LoVo (cell line): ENCODE measurements at regions not wholly inside any gene's neighbourhood (a gene's known extent, or its start where the extent isn't known, plus 50 kb on each side); places are given as distances from the start of the nearest gene placed in this dataset.

Experiments
- DNase-seq: peaks from one replicate; pipeline ENCODE4 v3.0.0-alpha.2; 2016; ENCODE audit warnings: low spot score

GRCh38 chr2:15701341-15701907, 109.8 kb downstream of the DDX1 start:
- DNase-seq: peak; percentile 16

GRCh38 chr2:15701991-15702390, 110.3 kb downstream of the DDX1 start:
- no peak for DNase-seq

GRCh38 chr2:15702452-15702851, 110.8 kb downstream of the DDX1 start:
- no peak for DNase-seq

- DNase-seq: no peak
These were observed 111.7 kb downstream of the DDX1 start for GRCh38 chr2:15703365-15703869.

GRCh38 chr2:15704086-15704787, 112.6 kb downstream of the DDX1 start:
- DNase-seq: no peak

GRCh38 chr2:15704788-15705115, 113.1 kb downstream of the DDX1 start:
- DNase-seq: no peak

- DNase-seq: no peak
These were observed 113.6 kb downstream of the DDX1 start for GRCh38 chr2:15705310-15705709.

- DNase-seq: no peak
These were observed 114.2 kb downstream of the DDX1 start for GRCh38 chr2:15705839-15706386.

GRCh38 chr2:15706424-15706823, 114.8 kb downstream of the DDX1 start:
- DNase-seq: no peak

- DNase-seq: no peak
These were observed 115.4 kb downstream of the DDX1 start for GRCh38 chr2:15706986-15707632.

- no peak for DNase-seq
These were observed 116.5 kb downstream of the DDX1 start for GRCh38 chr2:15708161-15708560.

- no peak for DNase-seq
These were observed 117.5 kb downstream of the DDX1 start for GRCh38 chr2:15708865-15709820.

- no peak for DNase-seq
These were observed 119.6 kb downstream of the DDX1 start for GRCh38 chr2:15711126-15711860.

- no peak for DNase-seq
These were observed 121.1 kb downstream of the DDX1 start for GRCh38 chr2:15712551-15713342.

- no peak for DNase-seq
These were observed 121.8 kb downstream of the DDX1 start for GRCh38 chr2:15713475-15713874.

GRCh38 chr2:15714002-15714401, 122.3 kb downstream of the DDX1 start:
- DNase-seq: no peak

- DNase-seq: no peak
These were observed 122.9 kb downstream of the DDX1 start for GRCh38 chr2:15714609-15715008.

GRCh38 chr2:15715596-15715995, 123.9 kb downstream of the DDX1 start:
- DNase-seq: no peak

GRCh38 chr2:15718103-15718943, 126.7 kb downstream of the DDX1 start:
- DNase-seq: no peak

- DNase-seq: no peak
These were observed 127.3 kb downstream of the DDX1 start for GRCh38 chr2:15718944-15719323.
